ENCODE measurements at regions not wholly inside any gene's neighbourhood (a gene's known extent, or its start where the extent isn't known, plus 50 kb on each side); places are given as distances from the start of the nearest gene placed in this dataset.

GRCh38 chr16:79310710-79311109 lies 289.8 kb downstream of the MAF start:
- DNase-seq (ENCODE audit: low read depth) (no peak), FAIRE-seq (no peak)
- no peak for TF ChIP-seq EZH2 (IDR thresholded peaks at IDR 0.05; ENCODE audit: insufficient read depth, low read length)
- TF ChIP-seq, protein P1, sequence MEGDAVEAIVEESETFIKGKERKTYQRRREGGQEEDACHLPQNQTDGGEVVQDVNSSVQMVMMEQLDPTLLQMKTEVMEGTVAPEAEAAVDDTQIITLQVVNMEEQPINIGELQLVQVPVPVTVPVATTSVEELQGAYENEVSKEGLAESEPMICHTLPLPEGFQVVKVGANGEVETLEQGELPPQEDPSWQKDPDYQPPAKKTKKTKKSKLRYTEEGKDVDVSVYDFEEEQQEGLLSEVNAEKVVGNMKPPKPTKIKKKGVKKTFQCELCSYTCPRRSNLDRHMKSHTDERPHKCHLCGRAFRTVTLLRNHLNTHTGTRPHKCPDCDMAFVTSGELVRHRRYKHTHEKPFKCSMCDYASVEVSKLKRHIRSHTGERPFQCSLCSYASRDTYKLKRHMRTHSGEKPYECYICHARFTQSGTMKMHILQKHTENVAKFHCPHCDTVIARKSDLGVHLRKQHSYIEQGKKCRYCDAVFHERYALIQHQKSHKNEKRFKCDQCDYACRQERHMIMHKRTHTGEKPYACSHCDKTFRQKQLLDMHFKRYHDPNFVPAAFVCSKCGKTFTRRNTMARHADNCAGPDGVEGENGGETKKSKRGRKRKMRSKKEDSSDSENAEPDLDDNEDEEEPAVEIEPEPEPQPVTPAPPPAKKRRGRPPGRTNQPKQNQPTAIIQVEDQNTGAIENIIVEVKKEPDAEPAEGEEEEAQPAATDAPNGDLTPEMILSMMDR (IDR thresholded peaks at IDR 0.05; ENCODE audit: insufficient read depth, low read depth, low read length) = no peak
- peaks cover 18% of the 10 kb centered on the region for H3K27me3 Mint-ChIP-seq (ENCODE audit: low read depth, unreplicated experiment)
- no peak overlapping the region for H3K9ac ChIP-seq (ENCODE audit: low read length)
- no peaks in the 10 kb centered on the region for H3K36me3 ChIP-seq (ENCODE audit: insufficient read depth, low read length)
- H3K9me3 Mint-ChIP-seq (ENCODE audit: unreplicated experiment) = no peaks in the 10 kb centered on the region
- H3K4me1 Mint-ChIP-seq (ENCODE audit: low read depth, unreplicated experiment) = no peaks in the 10 kb centered on the region
- H3K27ac Mint-ChIP-seq (ENCODE audit: unreplicated experiment) = no peak overlapping the region
- no peaks in the 10 kb centered on the region for H3K79me2 ChIP-seq (ENCODE audit: insufficient read depth, low read length)
- no peaks in the 10 kb centered on the region for H3K27me3 ChIP-seq (ENCODE audit: insufficient read depth, low read length)
- no peak overlapping the region for H3K4me3 ChIP-seq (ENCODE audit: insufficient read depth, low read depth, low read length)
- no peaks in the 10 kb centered on the region for H3K36me3 Mint-ChIP-seq (ENCODE audit: low read depth, unreplicated experiment)
- H3K4me1 ChIP-seq (ENCODE audit: insufficient read depth, low read length) = no peaks in the 10 kb centered on the region
- H3K4me2 ChIP-seq (ENCODE audit: low read length) = no peak overlapping the region
- no peak overlapping the region for H3K27ac ChIP-seq (ENCODE audit: low read depth, low read length)
- no peak overlapping the region for H2AFZ ChIP-seq (ENCODE audit: low read depth, low read length)
- no peak overlapping the region for H3K4me3 Mint-ChIP-seq (ENCODE audit: unreplicated experiment)
- H4K20me1 ChIP-seq (ENCODE audit: insufficient read depth, low read length) = no peaks in the 10 kb centered on the region
- no peaks in the 10 kb centered on the region for H3K9me3 ChIP-seq (ENCODE audit: insufficient read depth, low read depth, low read length)

GRCh38 chr16:79309606-79310005 lies 290.9 kb downstream of the MAF start:
- no peak overlapping the region for H3K4me2 ChIP-seq (ENCODE audit: low read length)
- FAIRE-seq (no peak), DNase-seq (ENCODE audit: low read depth) (no peak)
- no peak overlapping the region for H3K4me3 Mint-ChIP-seq (ENCODE audit: unreplicated experiment)
- no peaks in the 10 kb centered on the region for H3K9me3 ChIP-seq (ENCODE audit: insufficient read depth, low read depth, low read length)
- no peak overlapping the region for H3K27ac Mint-ChIP-seq (ENCODE audit: unreplicated experiment)
- H3K79me2 ChIP-seq (ENCODE audit: insufficient read depth, low read length) = no peaks in the 10 kb centered on the region
- H3K9me3 Mint-ChIP-seq (ENCODE audit: unreplicated experiment) = no peaks in the 10 kb centered on the region
- no peak overlapping the region for H3K4me3 ChIP-seq (ENCODE audit: insufficient read depth, low read depth, low read length)
- peaks cover 25% of the 10 kb centered on the region for H3K27me3 Mint-ChIP-seq (ENCODE audit: low read depth, unreplicated experiment)
- no peaks in the 10 kb centered on the region for H3K36me3 ChIP-seq (ENCODE audit: insufficient read depth, low read length)
- H3K4me1 Mint-ChIP-seq (ENCODE audit: low read depth, unreplicated experiment) = no peaks in the 10 kb centered on the region
- H3K4me1 ChIP-seq (ENCODE audit: insufficient read depth, low read length) = no peaks in the 10 kb centered on the region
- no peak overlapping the region for H3K9ac ChIP-seq (ENCODE audit: low read length)
- H3K27ac ChIP-seq (ENCODE audit: low read depth, low read length) = no peak overlapping the region
- H3K27me3 ChIP-seq (ENCODE audit: insufficient read depth, low read length) = no peaks in the 10 kb centered on the region
- no peak overlapping the region for H2AFZ ChIP-seq (ENCODE audit: low read depth, low read length)
- H3K36me3 Mint-ChIP-seq (ENCODE audit: low read depth, unreplicated experiment) = no peaks in the 10 kb centered on the region
- TF ChIP-seq, protein P1 (IDR thresholded peaks at IDR 0.05; ENCODE audit: insufficient read depth, low read depth, low read length) = no peak
- TF ChIP-seq EZH2 (IDR thresholded peaks at IDR 0.05; ENCODE audit: insufficient read depth, low read length) = no peak
- H4K20me1 ChIP-seq (ENCODE audit: insufficient read depth, low read length) = no peaks in the 10 kb centered on the region

DNA sequence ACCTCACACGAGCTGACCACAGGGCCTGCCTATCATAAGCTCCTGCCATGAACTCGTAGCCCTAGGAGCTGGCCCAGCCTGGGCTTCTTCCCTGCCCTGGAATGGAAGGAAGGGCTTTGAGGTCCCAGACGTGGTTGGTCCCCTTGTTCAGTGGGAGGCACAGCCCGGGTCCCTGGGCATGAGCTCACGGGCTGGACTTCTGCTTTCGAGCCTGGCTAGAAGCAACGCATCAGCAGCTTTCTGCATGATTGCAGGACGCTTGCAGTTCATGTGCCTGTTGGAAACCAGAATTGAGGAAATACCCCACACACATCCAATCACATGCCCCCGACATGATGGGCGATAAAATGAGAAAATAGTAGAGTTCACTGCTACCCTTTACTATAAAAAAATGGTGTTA lies 293.3 kb downstream of the MAF start:
- H3K4me1 Mint-ChIP-seq (ENCODE audit: low read depth, unreplicated experiment) = no peaks in the 10 kb centered on the region
- TF ChIP-seq, protein P1 (IDR thresholded peaks at IDR 0.05; ENCODE audit: insufficient read depth, low read depth, low read length) = no peak
- no peak for TF ChIP-seq EZH2 (IDR thresholded peaks at IDR 0.05; ENCODE audit: insufficient read depth, low read length)
- no peak overlapping the region for H3K4me2 ChIP-seq (ENCODE audit: low read length)
- no peak overlapping the region for H3K4me3 Mint-ChIP-seq (ENCODE audit: unreplicated experiment)
- no peak for DNase-seq (ENCODE audit: low read depth)
- H3K9ac ChIP-seq (ENCODE audit: low read length) = no peak overlapping the region
- H3K4me3 ChIP-seq (ENCODE audit: insufficient read depth, low read depth, low read length) = no peak overlapping the region
- H3K79me2 ChIP-seq (ENCODE audit: insufficient read depth, low read length) = no peaks in the 10 kb centered on the region
- H3K27ac Mint-ChIP-seq (ENCODE audit: unreplicated experiment) = no peak overlapping the region
- H3K9me3 Mint-ChIP-seq (ENCODE audit: unreplicated experiment) = no peaks in the 10 kb centered on the region
- FAIRE-seq = no peak
- no peaks in the 10 kb centered on the region for H3K27me3 ChIP-seq (ENCODE audit: insufficient read depth, low read length)
- no peaks in the 10 kb centered on the region for H3K4me1 ChIP-seq (ENCODE audit: insufficient read depth, low read length)
- H3K36me3 Mint-ChIP-seq (ENCODE audit: low read depth, unreplicated experiment) = no peaks in the 10 kb centered on the region
- H4K20me1 ChIP-seq (ENCODE audit: insufficient read depth, low read length) = no peaks in the 10 kb centered on the region
- H3K36me3 ChIP-seq (ENCODE audit: insufficient read depth, low read length) = no peaks in the 10 kb centered on the region
- H3K27ac ChIP-seq (ENCODE audit: low read depth, low read length) = no peak overlapping the region
- no peaks in the 10 kb centered on the region for H3K9me3 ChIP-seq (ENCODE audit: insufficient read depth, low read depth, low read length)
- H2AFZ ChIP-seq (ENCODE audit: low read depth, low read length) = no peak overlapping the region
- H3K27me3 Mint-ChIP-seq (ENCODE audit: low read depth, unreplicated experiment) = peaks cover 39% of the 10 kb centered on the region
